Tibial artery (tissue), 4 donors: ENCODE measurements at regions not wholly inside any gene's neighbourhood (a gene's known extent, or its start where the extent isn't known, plus 50 kb on each side); places are given as distances from the start of the nearest gene placed in this dataset.

Experiments
- DNase-seq, 2 donors: peaks; one replicate each; pipeline ENCODE4 v3.0.0-alpha.2; 2019
- H3K27ac ChIP-seq, 2 donors: fragments of 200-600 bp; sonication (generic) in 1 of 2; 1 replicate in 1 of 2; 2 replicates in 1 of 2; pipeline ENCODE4 v1.5.1; 2018 to 2019; ENCODE audit warnings: mild to moderate bottlenecking in 1 of 2
- H3K27me3 ChIP-seq, 2 donors: fragments of 200-600 bp; sonication (generic) in 1 of 2; one replicate each; pipeline versions ENCODE4 v1.5.1 to v1.6.0; 2016 to 2019
- H3K36me3 ChIP-seq, 3 donors: fragments of 200-600 bp; sonication (generic) in 2 of 3; one replicate each; pipeline ENCODE4 v1.5.1; 2016 to 2019; ENCODE audit warnings: mild to moderate bottlenecking in 2 of 3
- H3K4me1 ChIP-seq, 4 donors: fragments of 200-600 bp; sonication (generic) in 2 of 4; 1 replicate in 3 of 4; 2 replicates in 1 of 4; pipeline ENCODE4 v1.5.1; 2016 to 2019
- H3K4me3 ChIP-seq, 2 donors: fragments of 200-600 bp; sonication (generic) in 1 of 2; 1 replicate in 1 of 2; 2 replicates in 1 of 2; pipeline ENCODE4 v1.5.1; 2018 to 2019; ENCODE audit warnings: mild to moderate bottlenecking in 2 of 2
- H3K9me3 ChIP-seq, 3 donors: fragments of 200-600 bp; sonication (generic) in 1 of 3; one replicate each; pipeline ENCODE4 v1.5.1; 2016 to 2019
- CTCF ChIP-seq, 2 experiments: fragments of 200-600 bp in 1 of 2; fragments of 450-650 bp in 1 of 2; IDR thresholded peaks; one replicate each; pipeline ENCODE4 v1.5.1; 2017 to 2019; ENCODE audit warnings: antibody characterized with exemption in 2 of 2, mild to moderate bottlenecking in 1 of 2, moderate library complexity in 1 of 2
- intact Hi-C: fragments of 100-400 bp; cut with DNase I; formaldehyde crosslinking; loops from one replicate; pipeline ENCODE4 v1.15.0; 2023; ENCODE audit warnings: low total_unique reads

- H3K27ac ChIP-seq: no peak overlapping the region
- intact Hi-C loops: no loop called here
- H3K4me1 ChIP-seq: peaks cover 0 to 11% (median 6%) of the 10 kb centered on the region in 4 donors
- no peaks in the 10 kb centered on the region for H3K36me3 ChIP-seq
- H3K27me3 ChIP-seq: peaks cover 0 to 48% of the 10 kb centered on the region in 2 donors
- DNase-seq: no peak
- no peak for TF ChIP-seq CTCF (IDR thresholded peaks at IDR 0.05)
- H3K4me3 ChIP-seq: no peak overlapping the region
- peaks cover 0 to 5% (median 0%) of the 10 kb centered on the region in 3 donors for H3K9me3 ChIP-seq
These were observed 74.4 kb upstream of the ANO4 start for GRCh38 chr12:100720016-100720654.

GRCh38 chr12:100721169-100721568, 73.4 kb upstream of the ANO4 start:
- Histone ChIP-seq H3K4me3 (no peak overlapping the region), H3K9me3 (peaks cover 0 to 1% (median 0%) of the 10 kb centered on the region in 3 donors), H3K36me3 (no peaks in the 10 kb centered on the region), H3K4me1 (peaks cover 0 to 11% (median 6%) of the 10 kb centered on the region in 4 donors), H3K27ac (no peak overlapping the region), H3K27me3 (peaks cover 0 to 38% of the 10 kb centered on the region in 2 donors)
- intact Hi-C loops: no loop called here
- no peak for DNase-seq
- no peak for TF ChIP-seq CTCF (IDR thresholded peaks at IDR 0.05)

- TF ChIP-seq CTCF (IDR thresholded peaks at IDR 0.05): no peak
- DNase-seq: no peak
- no peak overlapping the region for H3K4me3 ChIP-seq
- H3K36me3 ChIP-seq: no peaks in the 10 kb centered on the region
- H3K27ac ChIP-seq: no peak overlapping the region
- peaks cover 0 to 13% of the 10 kb centered on the region in 2 donors for H3K27me3 ChIP-seq
- no peaks in the 10 kb centered on the region for H3K9me3 ChIP-seq
- H3K4me1 ChIP-seq: no peaks in the 10 kb centered on the region
- intact Hi-C loops: no loop called here
These were observed 70.5 kb upstream of the ANO4 start for GRCh38 chr12:100724071-100724470.

- TF ChIP-seq CTCF (IDR thresholded peaks at IDR 0.05): peak in 1 of 2 experiments; percentile 11
- no peaks in the 10 kb centered on the region for H3K9me3 ChIP-seq
- peaks cover 0 to 7% of the 10 kb centered on the region in 2 donors for H3K27me3 ChIP-seq
- no peak overlapping the region for H3K27ac ChIP-seq
- intact Hi-C loops: no loop called here
- DNase-seq: no peak
- no peak overlapping the region for H3K4me3 ChIP-seq
- H3K36me3 ChIP-seq: no peaks in the 10 kb centered on the region
- H3K4me1 ChIP-seq: no peaks in the 10 kb centered on the region
These were observed 60.6 kb upstream of the ANO4 start for GRCh38 chr12:100733817-100734593.

- no peaks in the 10 kb centered on the region for H3K9me3 ChIP-seq
- H3K36me3 ChIP-seq: no peaks in the 10 kb centered on the region
- TF ChIP-seq CTCF (IDR thresholded peaks at IDR 0.05): no peak
- H3K27ac ChIP-seq: no peak overlapping the region
- H3K27me3 ChIP-seq: peaks cover 0 to 7% of the 10 kb centered on the region in 2 donors
- H3K4me3 ChIP-seq: no peak overlapping the region
- H3K4me1 ChIP-seq: no peaks in the 10 kb centered on the region
- no peak for DNase-seq
- intact Hi-C loops: no loop called here
These were observed 57.4 kb upstream of the ANO4 start for GRCh38 chr12:100737168-100737567.
